ENCODE measurements at regions not wholly inside any gene's neighbourhood (a gene's known extent, or its start where the extent isn't known, plus 50 kb on each side); places are given as distances from the start of the nearest gene placed in this dataset.
"Not testable (repeated sequence)": the region's sequence is repeated elsewhere in the genome, so short reads cannot be mapped to it uniquely, and the experiment has no call there.

DNA sequence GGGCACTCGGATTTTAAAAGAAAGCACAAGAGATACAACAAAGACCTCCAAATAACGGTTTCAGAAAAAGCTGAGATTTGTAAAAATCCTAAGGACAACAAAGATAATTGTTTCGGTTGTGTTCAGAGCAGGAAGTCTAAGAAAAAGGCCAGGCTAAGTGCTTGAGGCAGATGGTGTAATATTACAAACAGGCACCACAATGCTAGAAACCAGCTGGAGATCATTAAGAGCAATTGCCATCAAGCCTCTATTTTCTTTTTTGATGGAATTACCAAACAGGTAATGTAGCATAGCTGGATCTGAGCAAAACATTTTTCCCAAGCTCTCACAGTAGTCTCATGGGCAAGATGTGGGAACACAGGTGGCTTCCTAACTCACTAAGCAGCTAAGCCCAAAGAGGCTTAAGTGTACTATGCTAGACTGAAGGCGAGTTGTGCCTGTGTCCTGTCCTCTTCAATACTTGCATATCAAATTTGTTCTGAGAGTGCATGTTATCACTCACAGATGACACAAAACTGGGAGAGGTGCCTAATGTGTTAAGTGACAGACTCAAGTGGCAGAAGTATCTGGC lies 161.6 kb downstream of the GLUL start:
- no peak overlapping the region for H3K4me3 Mint-ChIP-seq

DNA sequence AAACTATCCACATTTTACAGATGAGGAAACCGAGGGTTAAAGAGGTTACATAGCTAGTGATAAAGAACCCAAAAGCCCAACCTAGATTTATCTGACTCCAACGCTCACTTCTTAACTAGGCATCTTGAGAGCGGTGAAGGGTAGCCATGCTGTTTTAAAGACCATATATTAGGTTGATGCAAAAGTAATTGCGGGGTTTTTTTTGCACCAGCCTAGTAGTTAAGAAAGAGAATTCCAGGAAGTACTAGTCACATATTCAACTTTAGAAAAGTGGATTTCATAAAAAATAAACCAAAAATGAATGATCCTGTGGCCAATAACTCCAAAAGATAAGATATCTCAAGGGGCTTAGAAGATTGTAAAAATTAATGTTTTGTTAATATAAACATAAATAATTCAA lies 162.1 kb downstream of the GLUL start:
- Mint-ChIP-seq H3K27ac (no peak overlapping the region), H3K27me3 (ENCODE audit: insufficient read depth) (peaks cover 9% of the 10 kb centered on the region), H3K9me3 (no peaks in the 10 kb centered on the region), H3K36me3 (ENCODE audit: low read depth) (no peaks in the 10 kb centered on the region), H3K4me1 (ENCODE audit: low read depth) (no peaks in the 10 kb centered on the region), H3K4me3 (no peak overlapping the region)
- DNase-seq (ENCODE audit: low spot score) = no peak
- intact Hi-C loops (cut with micrococcal nuclease) = no loop called here

More for the DNA sequence above, 161.6 kb downstream of the GLUL start:
- H3K36me3 Mint-ChIP-seq (ENCODE audit: low read depth) = no peaks in the 10 kb centered on the region
- no peak overlapping the region for H3K27ac Mint-ChIP-seq
- no peaks in the 10 kb centered on the region for H3K9me3 Mint-ChIP-seq
- no peaks in the 10 kb centered on the region for H3K4me1 Mint-ChIP-seq (ENCODE audit: low read depth)
- no peak for DNase-seq (ENCODE audit: low spot score)
- intact Hi-C loops (cut with micrococcal nuclease) = no loop called here
- H3K27me3 Mint-ChIP-seq (ENCODE audit: insufficient read depth) = peaks cover 9% of the 10 kb centered on the region

DNA sequence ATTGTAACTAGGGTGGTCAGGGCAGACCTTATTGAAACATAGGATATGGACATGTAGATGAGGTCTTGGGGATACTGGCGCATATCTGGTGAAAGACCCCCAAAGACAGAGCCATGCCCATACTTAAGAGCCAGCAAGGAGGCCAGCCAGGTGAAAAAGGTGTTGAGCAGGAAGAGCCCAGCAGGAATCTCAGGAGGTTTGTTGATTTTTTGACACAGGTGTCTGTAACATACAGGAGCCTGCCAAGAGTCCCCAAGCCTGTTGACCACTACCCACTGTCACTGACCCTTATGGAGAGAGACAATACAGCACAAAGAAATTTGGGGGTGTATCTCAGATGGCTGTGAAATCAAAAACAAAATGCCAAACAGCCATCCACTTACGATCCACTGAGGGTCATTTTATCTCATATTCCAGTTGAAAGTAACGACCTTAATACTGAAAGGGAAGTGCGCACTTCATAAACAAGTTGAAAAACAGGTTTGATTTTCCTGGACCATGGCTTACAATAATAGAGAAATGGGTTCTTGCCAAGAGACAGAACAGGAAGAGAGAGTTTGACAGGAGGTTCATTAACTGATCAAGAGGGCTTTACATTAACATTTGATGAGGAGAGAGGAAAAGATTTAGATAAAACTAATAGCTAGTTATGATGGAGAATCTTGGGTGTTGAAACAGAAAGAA lies 163.6 kb downstream of the GLUL start:
- DNase-seq (ENCODE audit: low spot score) = no peak
- Mint-ChIP-seq H3K9me3 (no peaks in the 10 kb centered on the region), H3K27ac (no peak overlapping the region), H3K36me3 (ENCODE audit: low read depth) (no peaks in the 10 kb centered on the region), H3K4me1 (ENCODE audit: low read depth) (no peaks in the 10 kb centered on the region), H3K4me3 (no peak overlapping the region), H3K27me3 (ENCODE audit: insufficient read depth) (peaks cover 13% of the 10 kb centered on the region)
- intact Hi-C loops (cut with micrococcal nuclease) = no loop called here

DNA sequence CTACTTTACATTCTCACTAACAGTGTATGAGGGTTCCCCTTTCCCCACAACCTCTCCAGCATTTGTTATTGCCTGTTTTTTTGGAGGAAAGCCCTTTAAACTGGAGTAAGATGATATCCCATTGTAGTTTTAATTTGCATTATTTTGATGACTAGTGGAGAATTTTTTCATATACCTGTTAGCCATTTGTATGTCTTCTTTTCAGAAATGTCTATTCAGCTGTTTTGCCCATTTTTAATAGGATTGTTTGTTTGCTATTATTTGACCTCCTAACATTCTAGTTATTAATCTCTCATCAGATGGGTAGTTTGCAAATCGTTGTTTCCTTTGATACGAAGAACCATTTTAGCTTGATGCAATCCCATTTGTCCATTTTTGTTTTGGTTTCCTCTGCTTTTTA lies 165.0 kb downstream of the GLUL start:
- peaks cover 8% of the 10 kb centered on the region for H3K9me3 Mint-ChIP-seq
- no peak overlapping the region for H3K4me3 Mint-ChIP-seq
- H3K36me3 Mint-ChIP-seq (ENCODE audit: low read depth) = no peaks in the 10 kb centered on the region
- DNase-seq (ENCODE audit: low spot score) = no peak
- intact Hi-C loops (cut with micrococcal nuclease) = no loop called here
- no peaks in the 10 kb centered on the region for H3K4me1 Mint-ChIP-seq (ENCODE audit: low read depth)
- no peak overlapping the region for H3K27ac Mint-ChIP-seq
- H3K27me3 Mint-ChIP-seq (ENCODE audit: insufficient read depth) = peaks cover 16% of the 10 kb centered on the region

DNA sequence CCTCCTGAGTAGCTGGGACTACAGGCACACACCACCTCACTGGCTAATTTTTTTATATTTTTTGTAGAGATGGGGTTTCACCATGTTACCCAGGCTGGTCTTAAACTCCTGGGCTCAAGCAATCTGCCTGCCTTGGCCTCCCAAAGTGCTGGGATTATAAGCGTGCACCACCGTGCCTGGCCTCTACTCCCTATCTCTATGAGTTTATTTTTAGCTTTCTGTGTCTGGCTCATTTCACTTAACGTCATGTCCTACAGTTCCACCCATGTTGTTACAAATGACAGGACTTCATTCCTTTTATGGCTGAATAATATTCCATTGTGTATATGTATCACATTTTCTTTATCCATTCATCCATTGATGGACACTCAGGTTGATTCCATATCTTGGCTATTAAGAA lies 164.2 kb upstream of the ZNF648 start:
- peaks cover 12% of the 10 kb centered on the region for H3K27me3 Mint-ChIP-seq (ENCODE audit: insufficient read depth)
- H3K27ac Mint-ChIP-seq; DNase-seq (ENCODE audit: low spot score); H3K4me1 Mint-ChIP-seq (ENCODE audit: low read depth); H3K36me3 Mint-ChIP-seq (ENCODE audit: low read depth); H3K4me3 Mint-ChIP-seq; intact Hi-C loops (cut with micrococcal nuclease): not testable (repeated sequence)
- peaks cover 12% of the 10 kb centered on the region for H3K9me3 Mint-ChIP-seq

DNA sequence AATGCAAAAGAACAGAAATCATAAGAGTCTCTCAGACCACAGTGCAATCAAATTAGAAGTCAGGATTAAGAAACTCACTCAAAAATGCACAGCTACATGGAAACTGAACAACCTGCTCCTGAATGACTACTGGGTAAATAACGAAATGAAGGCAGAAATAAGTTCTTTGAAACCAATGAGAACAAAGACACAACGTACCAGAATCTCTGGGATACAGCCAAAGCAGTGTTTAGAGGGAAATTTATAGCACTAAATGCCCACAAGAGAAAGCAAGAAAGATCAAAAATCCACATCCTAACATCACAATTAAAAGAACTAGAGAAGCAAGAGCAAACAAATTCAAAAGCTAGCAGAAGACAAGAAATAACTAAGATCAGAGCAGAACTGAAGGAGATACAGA lies 160.5 kb upstream of the ZNF648 start:
- H3K36me3 Mint-ChIP-seq (ENCODE audit: low read depth); H3K27ac Mint-ChIP-seq; H3K4me1 Mint-ChIP-seq (ENCODE audit: low read depth); DNase-seq (ENCODE audit: low spot score); intact Hi-C loops (cut with micrococcal nuclease); H3K27me3 Mint-ChIP-seq (ENCODE audit: insufficient read depth); H3K4me3 Mint-ChIP-seq: not testable (repeated sequence)
- H3K9me3 Mint-ChIP-seq = peaks cover 18% of the 10 kb centered on the region

DNA sequence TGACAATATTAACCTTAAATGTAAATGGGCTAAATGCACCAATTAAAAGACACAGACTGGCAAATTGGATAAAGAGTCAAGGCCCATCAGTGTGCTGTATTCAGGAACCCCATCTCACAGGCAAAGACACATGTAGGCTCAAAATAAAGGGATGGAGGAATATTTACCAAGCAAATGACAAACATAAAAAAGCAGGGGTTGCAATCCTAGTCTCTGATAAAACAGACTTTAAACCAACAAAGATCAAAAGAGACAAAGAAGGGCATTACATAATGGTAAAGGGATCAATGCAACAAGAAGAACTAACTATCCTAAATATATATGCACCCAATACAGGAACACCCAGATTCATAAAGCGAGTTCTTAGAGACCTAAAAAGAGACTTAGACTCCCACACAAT lies 159.9 kb upstream of the ZNF648 start:
- H3K4me3 Mint-ChIP-seq; H3K27ac Mint-ChIP-seq; intact Hi-C loops (cut with micrococcal nuclease); H3K27me3 Mint-ChIP-seq (ENCODE audit: insufficient read depth); H3K4me1 Mint-ChIP-seq (ENCODE audit: low read depth); DNase-seq (ENCODE audit: low spot score); H3K36me3 Mint-ChIP-seq (ENCODE audit: low read depth): not testable (repeated sequence)
- peaks cover 18% of the 10 kb centered on the region for H3K9me3 Mint-ChIP-seq

DNA sequence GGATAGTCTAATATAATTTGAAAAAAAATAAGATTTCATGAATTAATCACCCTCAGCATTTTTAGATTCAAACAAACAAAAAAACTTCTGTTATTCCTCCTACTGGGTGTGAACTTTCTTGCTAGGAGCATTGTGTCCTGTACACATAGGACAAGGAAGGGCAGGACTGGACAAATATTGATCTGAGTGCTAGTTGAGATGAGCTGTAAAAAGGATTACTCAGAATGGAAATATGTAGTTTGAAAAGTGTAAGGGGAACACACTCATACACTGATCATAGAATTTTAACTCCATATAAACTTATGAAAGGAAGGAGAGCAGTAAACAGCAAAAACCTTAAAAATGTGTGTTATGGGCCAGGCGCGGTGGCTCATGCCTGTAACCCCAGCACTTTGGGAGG lies 156.5 kb upstream of the ZNF648 start:
- Mint-ChIP-seq H3K27ac (no peak overlapping the region), H3K4me3 (no peak overlapping the region), H3K27me3 (ENCODE audit: insufficient read depth) (peaks cover 5% of the 10 kb centered on the region), H3K9me3 (peaks cover 18% of the 10 kb centered on the region), H3K4me1 (ENCODE audit: low read depth) (no peaks in the 10 kb centered on the region), H3K36me3 (ENCODE audit: low read depth) (no peaks in the 10 kb centered on the region)
- no peak for DNase-seq (ENCODE audit: low spot score)
- intact Hi-C loops (cut with micrococcal nuclease) = no loop called here

DNA sequence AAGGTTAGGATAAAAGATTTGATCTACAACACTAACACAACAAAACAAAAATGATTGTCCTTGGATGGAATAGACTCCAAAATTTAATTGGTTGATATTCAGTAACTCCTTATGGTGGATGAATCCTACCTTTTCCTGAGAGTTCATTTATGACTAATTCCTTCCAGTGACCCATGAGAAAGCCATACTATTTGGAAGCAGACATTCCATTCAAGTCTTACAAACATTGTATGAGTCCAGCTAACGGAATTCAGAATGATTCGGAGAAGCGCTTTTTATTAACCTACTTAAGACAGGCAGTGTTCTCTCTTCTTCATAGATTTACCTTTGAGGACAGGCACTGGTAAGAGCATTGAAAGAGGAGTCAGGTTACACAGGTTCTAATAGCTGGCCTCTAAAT lies 155.6 kb upstream of the ZNF648 start:
- intact Hi-C loops (cut with micrococcal nuclease) = no loop called here
- no peak overlapping the region for H3K4me3 Mint-ChIP-seq
- H3K9me3 Mint-ChIP-seq = peaks cover 14% of the 10 kb centered on the region

DNA sequence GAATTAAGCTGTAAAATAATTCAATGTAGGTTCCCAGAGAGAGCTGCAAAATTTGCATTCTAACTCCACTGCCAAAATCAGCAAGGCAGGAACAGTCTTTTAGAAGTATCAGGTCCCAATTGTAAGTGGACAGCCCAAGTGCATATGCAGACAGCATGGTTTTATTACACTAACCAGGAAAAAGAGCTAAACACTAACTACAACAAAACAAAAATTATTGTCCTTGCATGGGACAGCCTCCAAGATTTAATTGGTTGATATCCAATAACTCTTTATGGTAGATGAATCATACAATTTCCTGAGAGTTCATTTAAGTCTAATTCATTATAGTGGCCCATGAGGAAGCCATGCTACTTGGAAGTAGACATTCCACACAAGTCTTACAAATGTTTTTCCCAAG lies 154.3 kb upstream of the ZNF648 start:
- Mint-ChIP-seq H3K4me3 (no peak overlapping the region), H3K4me1 (ENCODE audit: low read depth) (no peaks in the 10 kb centered on the region), H3K27ac (no peak overlapping the region), H3K27me3 (ENCODE audit: insufficient read depth) (peaks cover 7% of the 10 kb centered on the region), H3K36me3 (ENCODE audit: low read depth) (no peaks in the 10 kb centered on the region), H3K9me3 (peaks cover 5% of the 10 kb centered on the region)
- intact Hi-C loops (cut with micrococcal nuclease) = no loop called here
- no peak for DNase-seq (ENCODE audit: low spot score)

More for the DNA sequence above, 155.6 kb upstream of the ZNF648 start:
- Mint-ChIP-seq H3K4me1 (ENCODE audit: low read depth) (no peaks in the 10 kb centered on the region), H3K36me3 (ENCODE audit: low read depth) (no peaks in the 10 kb centered on the region), H3K27me3 (ENCODE audit: insufficient read depth) (peaks cover 5% of the 10 kb centered on the region), H3K27ac (no peak overlapping the region)
- no peak for DNase-seq (ENCODE audit: low spot score)

DNA sequence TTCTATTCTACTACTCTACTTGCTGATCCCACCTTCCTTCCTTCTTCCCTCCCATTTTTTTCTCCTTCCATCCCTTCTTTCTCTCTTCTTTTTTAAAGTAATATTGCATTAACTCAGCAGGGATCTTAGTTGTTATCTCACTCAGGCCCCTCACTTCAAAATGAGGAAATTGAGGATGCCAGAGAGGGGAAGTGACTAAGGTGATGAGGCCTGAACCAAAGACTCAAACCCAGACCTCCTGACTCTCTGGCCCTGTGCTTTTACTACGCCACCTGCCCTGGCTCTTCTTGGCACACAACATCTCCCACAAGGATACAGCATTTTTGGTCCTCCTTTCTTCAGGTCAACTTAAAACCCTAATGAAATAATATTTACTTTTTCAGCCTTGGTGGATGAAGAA lies 151.7 kb upstream of the ZNF648 start:
- no peak overlapping the region for H3K4me3 Mint-ChIP-seq
- no peaks in the 10 kb centered on the region for H3K4me1 Mint-ChIP-seq (ENCODE audit: low read depth)
- no peak for DNase-seq (ENCODE audit: low spot score)
- H3K27ac Mint-ChIP-seq = no peak overlapping the region
- H3K27me3 Mint-ChIP-seq (ENCODE audit: insufficient read depth) = peaks cover 8% of the 10 kb centered on the region
- no peaks in the 10 kb centered on the region for H3K36me3 Mint-ChIP-seq (ENCODE audit: low read depth)
- intact Hi-C loops (cut with micrococcal nuclease) = no loop called here
- H3K9me3 Mint-ChIP-seq = no peaks in the 10 kb centered on the region

DNA sequence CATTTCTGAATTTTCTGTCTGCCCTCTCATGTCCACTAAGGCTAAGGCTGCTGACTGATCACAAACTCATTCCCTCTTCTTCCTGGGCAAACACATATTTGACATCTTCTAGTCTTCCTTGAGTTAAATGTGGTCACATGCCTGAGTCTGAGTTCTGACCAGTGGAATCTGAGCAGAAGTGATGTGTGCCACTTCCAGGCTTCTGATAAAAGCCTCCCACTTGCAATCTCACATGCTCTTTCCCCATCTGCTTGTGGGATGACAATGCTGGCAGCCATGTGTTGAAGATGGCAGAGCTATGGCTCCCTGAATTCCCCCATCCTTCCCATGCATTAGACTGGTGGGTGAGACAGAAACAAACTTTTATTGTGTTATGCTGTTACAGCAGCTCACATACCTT lies 149.9 kb upstream of the ZNF648 start:
- Mint-ChIP-seq H3K27ac (no peak overlapping the region), H3K4me3 (no peak overlapping the region), H3K4me1 (ENCODE audit: low read depth) (peaks cover 9% of the 10 kb centered on the region), H3K9me3 (no peaks in the 10 kb centered on the region), H3K27me3 (ENCODE audit: insufficient read depth) (peaks cover 6% of the 10 kb centered on the region), H3K36me3 (ENCODE audit: low read depth) (no peaks in the 10 kb centered on the region)
- no peak for DNase-seq (ENCODE audit: low spot score)
- intact Hi-C loops (cut with micrococcal nuclease) = no loop called here

DNA sequence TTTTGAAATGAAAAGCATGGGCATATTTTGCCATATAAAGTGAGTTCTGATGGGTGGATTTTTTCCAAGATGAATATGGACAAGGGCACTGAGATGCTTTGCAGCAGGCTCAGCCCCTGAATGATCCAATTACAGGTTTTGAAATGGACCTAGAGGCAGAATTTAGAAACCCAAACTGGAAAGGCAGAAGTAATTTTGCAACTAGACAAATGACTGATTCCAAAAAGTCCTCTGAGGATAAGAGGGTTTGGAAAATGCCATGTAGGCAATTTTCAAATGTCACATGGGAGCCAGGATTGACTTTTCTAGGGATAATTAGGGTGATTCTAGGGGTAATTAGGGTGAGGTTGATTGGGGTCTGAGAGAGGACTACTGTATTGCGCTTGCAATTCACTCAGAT lies 148.9 kb upstream of the ZNF648 start:
- H3K9me3 Mint-ChIP-seq = no peaks in the 10 kb centered on the region
- H3K27ac Mint-ChIP-seq = no peak overlapping the region
- no peak for DNase-seq (ENCODE audit: low spot score)
- H3K4me3 Mint-ChIP-seq = no peak overlapping the region
- H3K27me3 Mint-ChIP-seq (ENCODE audit: insufficient read depth) = peaks cover 6% of the 10 kb centered on the region
- intact Hi-C loops (cut with micrococcal nuclease) = no loop called here
- peaks cover 13% of the 10 kb centered on the region for H3K4me1 Mint-ChIP-seq (ENCODE audit: low read depth)
- no peaks in the 10 kb centered on the region for H3K36me3 Mint-ChIP-seq (ENCODE audit: low read depth)

DNA sequence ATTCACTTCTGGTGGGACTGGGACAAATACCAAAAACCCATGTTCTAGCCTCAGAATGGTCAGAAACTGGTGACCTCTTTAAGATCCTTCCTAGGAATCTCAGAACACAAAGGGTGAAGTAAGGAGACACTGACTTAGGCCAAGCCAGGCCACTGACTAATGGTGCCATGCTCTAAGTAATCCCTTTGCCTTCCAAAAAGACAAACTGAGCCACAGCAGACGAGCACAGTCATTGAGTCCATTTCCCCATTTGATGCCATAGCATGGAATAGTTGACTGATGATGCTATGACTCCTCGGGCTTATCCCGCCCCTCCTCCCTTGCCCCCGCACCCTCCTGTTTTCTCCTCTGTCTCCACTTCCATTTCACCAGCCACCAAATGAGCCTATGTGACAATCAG lies 145.8 kb upstream of the ZNF648 start:
- Mint-ChIP-seq H3K4me3 (no peak overlapping the region), H3K27me3 (ENCODE audit: insufficient read depth) (peaks cover 11% of the 10 kb centered on the region), H3K36me3 (ENCODE audit: low read depth) (peaks cover 4% of the 10 kb centered on the region), H3K9me3 (peaks cover 5% of the 10 kb centered on the region), H3K4me1 (ENCODE audit: low read depth) (peaks cover 13% of the 10 kb centered on the region), H3K27ac (no peak overlapping the region)
- intact Hi-C loops (cut with micrococcal nuclease) = no loop called here
- DNase-seq (ENCODE audit: low spot score) = no peak
